ENCODE measurements at regions not wholly inside any gene's neighbourhood (a gene's known extent, or its start where the extent isn't known, plus 50 kb on each side); places are given as distances from the start of the nearest gene placed in this dataset.

DNA sequence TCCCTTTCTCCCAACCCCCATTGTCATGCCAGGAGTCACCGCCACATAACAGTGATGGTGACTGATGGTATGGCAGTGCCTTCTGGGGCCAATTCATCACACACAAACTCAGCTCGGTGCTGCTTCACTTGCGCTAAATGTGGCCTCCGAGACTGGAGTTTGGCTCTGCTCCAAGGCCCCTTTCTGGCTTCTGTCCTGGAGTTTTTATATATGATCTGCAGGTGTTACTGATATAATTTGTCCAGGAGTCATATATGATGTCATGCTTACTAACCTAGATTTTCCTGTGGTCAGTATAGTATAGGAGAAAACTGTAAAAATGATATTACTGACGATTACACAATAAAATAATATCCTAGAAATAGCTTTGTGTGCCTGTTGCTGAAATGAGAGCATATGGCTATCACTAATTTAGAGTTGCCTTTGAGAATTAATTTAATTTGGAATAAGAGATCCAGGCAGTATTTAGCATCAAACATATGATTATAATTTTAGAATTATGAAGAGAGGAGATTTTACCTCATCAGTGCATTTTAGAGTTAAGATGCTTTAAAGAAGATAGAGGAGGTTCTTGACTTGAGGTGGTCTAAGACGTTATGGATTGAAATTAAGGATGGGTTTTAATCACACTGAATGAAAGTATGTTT, 334.1 kb upstream of the CD180 start:
- no peaks in the 10 kb centered on the region for H3K27me3 Mint-ChIP-seq
- H3K4me3 Mint-ChIP-seq, result no peak overlapping the region
- H3K9me3 Mint-ChIP-seq (ENCODE audit: low read depth), result peaks cover 11% of the 10 kb centered on the region
- peaks cover 5% of the 10 kb centered on the region for H3K36me3 Mint-ChIP-seq
- H3K4me1 Mint-ChIP-seq (ENCODE audit: low read depth), result peaks cover under 1% of the 10 kb centered on the region
- H3K27ac Mint-ChIP-seq, result no peak overlapping the region

DNA sequence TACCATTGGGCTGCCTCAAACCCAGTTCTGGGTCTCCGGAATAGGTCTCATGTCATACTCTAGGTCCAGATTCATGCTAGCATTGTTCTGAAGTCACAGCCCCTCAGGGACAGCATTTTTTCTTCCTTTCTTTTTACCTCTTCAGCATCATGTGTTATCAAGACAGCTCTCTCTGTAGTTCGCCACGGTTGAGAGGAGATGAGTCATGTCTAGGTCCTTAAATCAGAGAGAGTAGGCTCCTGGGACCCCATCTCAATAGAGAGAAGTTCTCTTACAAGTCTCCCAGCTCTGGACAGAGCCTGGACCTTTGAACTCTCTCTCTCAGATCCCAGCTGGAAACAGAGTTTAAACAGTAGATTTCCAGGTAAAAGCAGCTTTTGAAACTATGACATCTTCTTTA, 332.4 kb upstream of the CD180 start:
- Mint-ChIP-seq H3K36me3 (peaks cover 5% of the 10 kb centered on the region), H3K4me1 (ENCODE audit: low read depth) (no peaks in the 10 kb centered on the region), H3K27ac (no peak overlapping the region), H3K27me3 (no peaks in the 10 kb centered on the region), H3K9me3 (ENCODE audit: low read depth) (peaks cover 11% of the 10 kb centered on the region), H3K4me3 (no peak overlapping the region)

DNA sequence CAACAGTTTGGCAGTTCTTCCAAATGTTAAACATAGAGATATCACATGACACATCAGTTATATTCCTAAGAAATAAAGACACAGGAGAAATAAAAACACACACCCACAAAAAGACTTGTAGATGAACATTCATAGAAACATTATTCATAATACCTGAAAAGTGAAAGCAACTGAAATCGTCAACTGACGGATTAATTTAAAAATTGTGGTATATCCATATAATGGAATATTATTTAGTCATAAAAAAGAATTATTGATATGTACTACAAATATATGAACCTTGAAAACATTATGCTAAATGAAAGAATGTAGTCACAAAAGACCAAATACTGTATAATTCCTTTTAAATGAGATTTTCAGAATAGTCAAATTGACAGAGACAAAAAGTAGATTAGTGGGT, 330.2 kb upstream of the CD180 start:
- no peaks in the 10 kb centered on the region for H3K4me1 Mint-ChIP-seq (ENCODE audit: low read depth)
- no peak overlapping the region for H3K27ac Mint-ChIP-seq
- peaks cover 11% of the 10 kb centered on the region for H3K9me3 Mint-ChIP-seq (ENCODE audit: low read depth)
- no peaks in the 10 kb centered on the region for H3K27me3 Mint-ChIP-seq
- peaks cover 5% of the 10 kb centered on the region for H3K36me3 Mint-ChIP-seq
- no peak overlapping the region for H3K4me3 Mint-ChIP-seq

DNA sequence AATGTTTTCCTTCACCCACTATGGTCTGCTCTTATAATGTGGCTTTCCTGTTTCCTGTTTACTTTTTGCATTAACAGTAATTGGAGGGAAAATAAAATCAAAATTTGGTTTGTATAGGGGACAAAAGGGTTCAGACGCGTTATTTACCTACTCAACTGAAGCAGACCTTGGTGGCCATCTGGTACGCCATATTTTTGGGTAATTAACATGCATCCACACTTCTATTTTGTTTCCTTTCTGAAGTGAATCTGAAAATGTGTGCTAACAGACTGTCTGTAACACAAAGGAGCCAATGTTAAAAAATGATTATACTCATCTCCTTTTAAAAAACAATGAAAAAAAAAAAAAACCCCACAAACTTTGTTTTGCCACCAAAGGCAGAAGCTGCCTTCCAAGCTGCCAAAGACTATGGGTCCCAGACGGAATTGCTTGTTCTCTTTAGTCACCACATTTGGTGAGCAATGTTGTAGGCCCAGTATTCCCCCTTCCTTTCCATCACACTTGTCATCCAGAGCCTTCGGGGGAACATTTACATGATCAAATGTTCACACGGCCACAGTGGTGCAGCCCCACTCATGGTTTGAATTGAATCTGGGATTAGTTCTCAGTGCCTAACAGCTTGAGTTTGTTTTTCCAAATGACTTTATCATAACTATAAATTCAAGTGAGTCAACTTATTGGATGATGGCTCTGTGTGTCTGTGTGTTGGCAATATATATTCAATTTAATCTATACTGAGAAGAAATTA, 323.7 kb upstream of the CD180 start:
- Mint-ChIP-seq H3K9me3 (ENCODE audit: low read depth) (no peaks in the 10 kb centered on the region), H3K4me1 (ENCODE audit: low read depth) (peaks cover 26% of the 10 kb centered on the region), H3K27ac (no peak overlapping the region), H3K27me3 (no peaks in the 10 kb centered on the region), H3K36me3 (no peaks in the 10 kb centered on the region), H3K4me3 (no peak overlapping the region)

DNA sequence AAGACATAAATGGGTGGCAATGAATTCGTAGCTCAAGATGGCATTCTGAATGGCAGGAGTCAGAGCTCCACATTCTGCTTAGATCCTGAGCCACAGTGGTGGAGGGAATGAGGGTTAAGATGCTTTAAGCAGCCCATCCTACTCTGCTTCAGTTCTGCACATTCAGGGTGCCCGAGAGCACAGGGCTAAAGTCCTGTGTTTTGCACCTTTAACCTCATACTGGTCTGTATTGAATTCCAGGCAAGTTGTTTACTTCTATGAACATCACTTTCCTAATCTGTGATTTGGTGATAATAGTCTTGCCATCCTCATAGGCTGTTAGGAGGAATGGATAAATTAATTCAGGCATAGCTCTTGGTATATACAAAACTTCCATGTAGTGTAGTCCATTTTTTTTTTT, 321.6 kb upstream of the CD180 start:
- Mint-ChIP-seq H3K27me3 (no peaks in the 10 kb centered on the region), H3K36me3 (no peaks in the 10 kb centered on the region), H3K4me3 (no peak overlapping the region), H3K4me1 (ENCODE audit: low read depth) (peaks cover 47% of the 10 kb centered on the region), H3K27ac (no peak overlapping the region), H3K9me3 (ENCODE audit: low read depth) (no peaks in the 10 kb centered on the region)

DNA sequence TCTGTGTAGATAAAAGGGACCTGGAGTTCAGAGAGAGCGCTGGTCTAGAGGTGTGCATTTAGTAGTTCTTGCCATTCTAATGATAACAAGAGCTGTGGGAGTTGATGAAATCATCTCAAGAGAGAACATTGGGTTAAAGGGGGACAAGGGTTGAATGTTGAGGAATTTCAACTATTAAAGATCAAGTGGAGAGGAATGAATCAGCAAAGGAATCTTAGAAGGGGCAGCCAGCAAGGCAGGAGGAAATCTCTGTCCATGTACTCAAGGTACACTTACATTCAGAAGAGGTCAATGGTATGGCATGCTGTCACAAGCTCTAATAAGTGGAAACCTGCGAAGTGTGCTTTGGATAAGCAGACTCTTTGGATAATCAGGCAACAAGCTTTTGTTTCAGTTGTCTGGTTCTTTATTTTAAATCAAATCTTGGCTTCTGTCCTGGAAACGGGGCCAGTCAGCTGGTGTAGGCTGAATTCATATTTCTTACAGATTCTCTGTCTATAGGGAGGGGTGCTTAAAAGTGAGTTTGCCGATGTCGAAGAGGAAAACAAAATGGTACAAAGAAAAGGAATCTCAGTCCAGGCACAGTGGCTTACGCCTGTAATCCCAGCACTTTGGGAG, 320.5 kb upstream of the CD180 start:
- H3K9me3 Mint-ChIP-seq (ENCODE audit: low read depth), result no peaks in the 10 kb centered on the region
- peaks cover 56% of the 10 kb centered on the region for H3K4me1 Mint-ChIP-seq (ENCODE audit: low read depth)
- H3K36me3 Mint-ChIP-seq, result no peaks in the 10 kb centered on the region
- no peak overlapping the region for H3K27ac Mint-ChIP-seq
- no peak overlapping the region for H3K4me3 Mint-ChIP-seq
- no peaks in the 10 kb centered on the region for H3K27me3 Mint-ChIP-seq

DNA sequence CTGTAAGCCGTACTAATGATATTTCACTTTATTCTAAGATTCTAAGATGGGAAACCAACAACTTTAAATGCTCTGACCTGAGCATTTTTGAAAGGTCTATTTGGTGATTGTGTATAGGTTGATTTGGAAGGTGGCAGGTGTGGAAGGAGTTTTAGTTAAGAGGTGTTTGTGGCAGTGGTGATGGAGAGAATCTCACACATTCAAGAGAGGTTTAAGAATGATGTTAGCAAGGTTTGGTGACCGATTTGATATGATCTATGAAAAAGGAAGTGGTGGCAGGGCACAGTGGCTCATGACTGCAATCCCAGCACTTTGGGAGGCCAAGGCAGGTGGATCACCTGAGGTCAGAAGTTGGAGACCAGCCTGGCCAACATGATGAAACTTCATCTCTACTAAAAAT, 319.2 kb upstream of the CD180 start:
- H3K27me3 Mint-ChIP-seq, result no peaks in the 10 kb centered on the region
- H3K27ac Mint-ChIP-seq, result no peak overlapping the region
- H3K9me3 Mint-ChIP-seq (ENCODE audit: low read depth), result no peaks in the 10 kb centered on the region
- H3K4me1 Mint-ChIP-seq (ENCODE audit: low read depth), result peaks cover 59% of the 10 kb centered on the region
- H3K36me3 Mint-ChIP-seq, result no peaks in the 10 kb centered on the region
- peak overlapping the region; percentile 2 for H3K4me3 Mint-ChIP-seq

DNA sequence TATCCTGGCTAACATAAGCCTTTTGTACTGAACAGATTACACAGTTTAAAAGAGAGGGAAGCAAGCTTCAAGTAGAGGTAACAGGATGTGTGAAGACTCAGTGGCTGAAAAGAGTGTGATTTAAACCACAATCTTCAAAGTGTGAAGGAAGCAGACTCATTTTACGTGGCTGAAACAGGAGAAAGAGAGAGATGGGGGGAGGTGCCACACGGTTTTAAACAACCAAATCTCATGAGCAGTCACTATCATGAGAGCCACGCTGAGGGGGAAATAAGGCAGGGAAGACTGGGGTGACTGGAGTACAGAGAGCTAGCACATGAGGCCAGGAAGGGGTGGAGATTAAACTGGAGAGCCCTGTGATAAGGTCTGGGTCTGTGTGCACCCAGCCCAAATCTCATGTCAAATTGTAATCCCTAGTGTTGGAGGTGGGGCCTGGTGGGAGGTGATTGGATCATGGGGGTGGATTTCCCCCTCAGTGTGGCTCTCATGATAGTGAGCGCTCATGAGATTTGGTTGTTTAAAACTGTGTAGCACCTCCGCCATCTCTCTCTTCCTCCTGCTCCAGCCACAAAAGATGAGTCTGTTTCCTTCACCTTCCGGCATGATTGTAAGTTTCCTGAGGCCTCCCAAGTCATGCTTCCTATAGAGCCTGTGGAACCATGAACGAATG, 318.6 kb upstream of the CD180 start:
- no peaks in the 10 kb centered on the region for H3K36me3 Mint-ChIP-seq
- H3K4me3 Mint-ChIP-seq, result peak overlapping the region; percentile 54
- peaks cover 4% of the 10 kb centered on the region for H3K9me3 Mint-ChIP-seq (ENCODE audit: low read depth)
- no peaks in the 10 kb centered on the region for H3K27me3 Mint-ChIP-seq
- peak overlapping the region; percentile 4 for H3K27ac Mint-ChIP-seq
- peaks cover 59% of the 10 kb centered on the region for H3K4me1 Mint-ChIP-seq (ENCODE audit: low read depth)

DNA sequence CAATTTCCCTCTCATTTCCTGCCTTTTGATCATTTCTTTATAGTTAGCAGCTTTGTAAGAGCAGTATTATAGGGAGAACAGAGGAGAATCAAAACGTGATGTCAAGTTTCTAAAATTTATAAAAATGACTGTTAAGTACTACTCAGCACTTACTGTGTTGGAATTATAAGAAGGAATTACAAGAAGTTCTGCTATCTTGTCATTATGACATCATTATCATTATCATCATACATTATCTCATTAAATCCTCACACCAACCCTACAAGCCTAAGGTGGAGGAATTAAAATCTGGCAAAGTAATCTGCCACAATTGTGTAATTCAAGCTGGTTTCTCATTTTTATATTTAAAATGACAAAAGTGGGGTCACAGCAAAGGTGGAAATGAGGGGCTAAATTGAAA, 316.2 kb upstream of the CD180 start:
- H3K4me3 Mint-ChIP-seq, result no peak overlapping the region
- no peaks in the 10 kb centered on the region for H3K27me3 Mint-ChIP-seq
- peaks cover 13% of the 10 kb centered on the region for H3K9me3 Mint-ChIP-seq (ENCODE audit: low read depth)
- H3K27ac Mint-ChIP-seq, result no peak overlapping the region
- H3K4me1 Mint-ChIP-seq (ENCODE audit: low read depth), result peaks cover 58% of the 10 kb centered on the region
- H3K36me3 Mint-ChIP-seq, result no peaks in the 10 kb centered on the region

DNA sequence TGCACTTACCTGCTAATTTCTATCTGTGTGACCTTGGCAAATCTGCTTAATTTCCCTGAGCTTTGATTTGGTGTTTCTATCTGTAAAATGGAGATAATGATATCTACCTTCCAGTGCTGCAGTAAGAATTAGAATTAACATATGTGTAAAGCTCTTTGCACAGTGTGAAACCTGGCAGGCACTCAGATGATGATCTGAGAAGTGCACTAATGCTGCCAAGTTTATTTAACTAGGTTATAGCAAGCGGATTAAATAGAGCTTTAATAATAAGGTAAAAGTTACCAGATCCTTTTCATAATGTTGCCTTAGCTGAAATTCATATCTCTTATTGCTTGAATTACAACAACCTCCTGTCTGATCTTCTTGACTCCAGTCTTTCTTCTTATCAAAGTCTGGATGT, 315.3 kb upstream of the CD180 start:
- Mint-ChIP-seq H3K36me3 (no peaks in the 10 kb centered on the region), H3K4me3 (no peak overlapping the region), H3K9me3 (ENCODE audit: low read depth) (peaks cover 13% of the 10 kb centered on the region), H3K27ac (no peak overlapping the region), H3K27me3 (no peaks in the 10 kb centered on the region), H3K4me1 (ENCODE audit: low read depth) (peaks cover 58% of the 10 kb centered on the region)

DNA sequence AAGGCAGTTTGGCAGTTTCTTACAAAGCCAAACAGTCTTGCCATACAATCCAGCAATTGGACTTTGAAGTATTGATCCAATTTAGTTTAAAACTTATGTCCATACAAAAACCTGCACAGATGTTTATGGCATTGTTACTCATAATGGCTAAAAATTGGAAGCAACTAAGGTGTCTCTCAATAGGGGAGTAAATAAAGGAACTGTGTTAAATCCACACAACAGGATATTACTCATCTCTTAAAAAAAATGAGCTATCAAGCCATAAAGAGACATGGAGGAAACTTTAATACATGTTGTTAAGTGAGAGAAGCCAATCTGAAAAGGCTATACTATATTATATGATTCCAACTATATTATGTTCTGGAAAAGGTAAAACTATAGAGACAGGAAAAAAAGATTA, 313.6 kb upstream of the CD180 start:
- Mint-ChIP-seq H3K27ac (no peak overlapping the region), H3K4me1 (ENCODE audit: low read depth) (peaks cover 45% of the 10 kb centered on the region), H3K9me3 (ENCODE audit: low read depth) (peaks cover 13% of the 10 kb centered on the region), H3K27me3 (no peaks in the 10 kb centered on the region), H3K36me3 (no peaks in the 10 kb centered on the region), H3K4me3 (no peak overlapping the region)

DNA sequence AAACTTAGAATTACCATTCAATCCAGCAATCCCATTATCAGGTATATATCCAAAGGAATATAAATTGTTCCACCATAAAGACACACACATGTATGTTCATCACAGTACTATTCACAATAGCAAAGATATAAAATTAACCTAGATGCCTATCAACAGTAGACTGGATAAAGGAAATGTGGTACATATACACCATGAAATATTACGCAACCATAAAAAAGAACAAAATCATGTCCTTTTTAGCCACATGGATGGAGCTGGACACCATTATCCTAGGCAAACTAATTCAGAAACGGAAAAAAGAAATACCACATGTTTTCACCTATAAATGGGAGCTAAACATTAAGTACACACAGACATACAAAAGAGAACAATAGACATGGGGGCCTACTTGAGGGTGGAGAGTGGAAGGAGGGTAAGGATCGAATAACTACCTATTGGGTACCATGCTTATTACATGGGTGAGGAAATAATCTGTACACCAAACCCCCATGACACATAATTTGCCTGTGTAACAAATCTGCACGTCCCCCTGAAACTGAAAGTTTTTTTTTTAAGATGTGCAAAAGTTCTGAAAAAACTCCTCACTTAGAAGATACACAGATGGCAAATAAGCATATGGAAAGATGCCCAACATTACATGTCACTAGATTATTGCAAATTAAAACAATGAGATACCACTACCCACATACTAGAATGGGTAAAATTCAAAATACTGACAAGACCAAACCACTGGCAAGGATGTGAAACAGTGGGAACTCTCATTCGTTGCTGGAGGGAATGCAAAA, 313.0 kb upstream of the CD180 start:
- H3K9me3 Mint-ChIP-seq (ENCODE audit: low read depth), result peaks cover 13% of the 10 kb centered on the region
- H3K27ac Mint-ChIP-seq, result no peak overlapping the region
- no peaks in the 10 kb centered on the region for H3K27me3 Mint-ChIP-seq
- peaks cover 39% of the 10 kb centered on the region for H3K4me1 Mint-ChIP-seq (ENCODE audit: low read depth)
- no peak overlapping the region for H3K4me3 Mint-ChIP-seq
- peaks cover 4% of the 10 kb centered on the region for H3K36me3 Mint-ChIP-seq

DNA sequence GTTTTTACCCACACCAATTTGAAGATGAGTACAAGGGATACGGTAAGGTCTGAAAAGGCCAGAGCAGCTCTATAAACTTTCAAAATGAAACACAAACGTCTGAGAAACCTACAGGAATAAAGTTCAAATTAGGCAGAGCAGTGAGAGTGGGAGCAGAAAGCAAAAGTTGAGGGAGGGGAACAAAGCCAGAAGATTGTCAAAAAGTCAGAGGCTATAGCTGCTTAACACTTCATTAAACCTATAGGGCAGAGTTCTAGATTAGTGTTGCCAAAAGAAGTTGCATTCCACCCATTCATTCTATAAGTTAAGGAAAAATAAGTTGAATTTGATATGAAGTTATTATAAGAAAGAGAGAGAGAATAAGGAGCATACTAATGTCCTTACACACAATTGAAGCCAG, 309.6 kb upstream of the CD180 start:
- Mint-ChIP-seq H3K27me3 (no peaks in the 10 kb centered on the region), H3K9me3 (ENCODE audit: low read depth) (peaks cover 13% of the 10 kb centered on the region), H3K27ac (no peak overlapping the region), H3K36me3 (peaks cover 9% of the 10 kb centered on the region), H3K4me3 (no peak overlapping the region), H3K4me1 (ENCODE audit: low read depth) (peaks cover 13% of the 10 kb centered on the region)

DNA sequence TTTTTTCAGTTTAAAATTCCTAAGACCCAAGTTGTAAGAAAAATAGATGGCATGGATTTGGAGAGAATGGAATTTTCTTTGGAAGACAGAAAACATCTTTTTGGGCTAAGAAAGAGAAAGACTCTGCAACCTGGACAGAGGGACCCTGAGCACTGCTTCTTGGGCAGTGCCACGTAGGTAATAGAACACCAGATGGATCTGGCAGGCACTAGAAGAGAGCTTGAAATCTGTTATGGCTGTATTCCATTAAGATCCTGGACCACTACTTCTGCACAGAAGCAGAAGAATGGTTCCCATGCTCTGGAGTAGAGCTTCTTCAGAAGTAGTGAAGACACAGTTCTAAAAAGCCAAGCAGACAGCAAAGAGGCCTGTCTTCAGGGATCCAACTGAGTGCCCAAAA, 306.4 kb upstream of the CD180 start:
- no peaks in the 10 kb centered on the region for H3K27me3 Mint-ChIP-seq
- H3K36me3 Mint-ChIP-seq, result peaks cover 19% of the 10 kb centered on the region
- peaks cover 17% of the 10 kb centered on the region for H3K9me3 Mint-ChIP-seq (ENCODE audit: low read depth)
- H3K27ac Mint-ChIP-seq, result no peak overlapping the region
- H3K4me3 Mint-ChIP-seq, result no peak overlapping the region
- no peaks in the 10 kb centered on the region for H3K4me1 Mint-ChIP-seq (ENCODE audit: low read depth)

Data from activated naive CD8-positive, alpha-beta T cell (primary cell).